ENCODE measurements at regions not wholly inside any gene's neighbourhood (a gene's known extent, or its start where the extent isn't known, plus 50 kb on each side); places are given as distances from the start of the nearest gene placed in this dataset.

DNA sequence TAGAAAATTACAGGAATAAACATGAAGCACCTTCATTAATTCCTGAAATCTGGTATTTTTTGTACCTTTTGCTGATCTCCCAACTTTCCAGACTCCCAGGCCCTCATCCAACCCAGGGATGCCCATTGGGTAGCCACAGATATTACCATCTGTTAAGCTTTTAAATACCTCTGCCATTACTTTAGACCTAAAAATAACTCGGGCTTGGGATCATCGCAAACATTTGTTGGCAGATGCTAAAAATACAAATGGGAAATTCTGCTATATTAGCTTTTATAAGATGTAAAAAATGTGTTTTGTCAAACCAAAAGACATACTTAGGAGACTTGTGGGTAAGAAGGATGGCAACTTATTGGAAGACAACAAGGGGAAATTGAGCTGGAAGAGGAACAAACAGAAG is 376.1 kb downstream of the CENPW start:
- DNase-seq (ENCODE audit: insufficient read length, low spot score) (no peak), FAIRE-seq (no peak)
- TF ChIP-seq, protein P1, sequence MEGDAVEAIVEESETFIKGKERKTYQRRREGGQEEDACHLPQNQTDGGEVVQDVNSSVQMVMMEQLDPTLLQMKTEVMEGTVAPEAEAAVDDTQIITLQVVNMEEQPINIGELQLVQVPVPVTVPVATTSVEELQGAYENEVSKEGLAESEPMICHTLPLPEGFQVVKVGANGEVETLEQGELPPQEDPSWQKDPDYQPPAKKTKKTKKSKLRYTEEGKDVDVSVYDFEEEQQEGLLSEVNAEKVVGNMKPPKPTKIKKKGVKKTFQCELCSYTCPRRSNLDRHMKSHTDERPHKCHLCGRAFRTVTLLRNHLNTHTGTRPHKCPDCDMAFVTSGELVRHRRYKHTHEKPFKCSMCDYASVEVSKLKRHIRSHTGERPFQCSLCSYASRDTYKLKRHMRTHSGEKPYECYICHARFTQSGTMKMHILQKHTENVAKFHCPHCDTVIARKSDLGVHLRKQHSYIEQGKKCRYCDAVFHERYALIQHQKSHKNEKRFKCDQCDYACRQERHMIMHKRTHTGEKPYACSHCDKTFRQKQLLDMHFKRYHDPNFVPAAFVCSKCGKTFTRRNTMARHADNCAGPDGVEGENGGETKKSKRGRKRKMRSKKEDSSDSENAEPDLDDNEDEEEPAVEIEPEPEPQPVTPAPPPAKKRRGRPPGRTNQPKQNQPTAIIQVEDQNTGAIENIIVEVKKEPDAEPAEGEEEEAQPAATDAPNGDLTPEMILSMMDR (IDR thresholded peaks at IDR 0.05; ENCODE audit: insufficient read depth, missing control alignments) = no peak

- FAIRE-seq = no peak
These were observed 377.1 kb downstream of the CENPW start for GRCh38 chr6:126716826-126717509.

GRCh38 chr6:126718600-126719327 is 378.8 kb downstream of the CENPW start:
- DNase-seq (ENCODE audit: insufficient read length, low spot score) (no peak), FAIRE-seq (no peak)
- TF ChIP-seq, protein P1 (IDR thresholded peaks at IDR 0.05; ENCODE audit: insufficient read depth, missing control alignments) = no peak

More at GRCh38 chr6:126716826-126717509, 377.1 kb downstream of the CENPW start:
- no peak for DNase-seq (ENCODE audit: insufficient read length, low spot score)
- TF ChIP-seq, protein P1 (IDR thresholded peaks at IDR 0.05; ENCODE audit: insufficient read depth, missing control alignments) = no peak

DNA sequence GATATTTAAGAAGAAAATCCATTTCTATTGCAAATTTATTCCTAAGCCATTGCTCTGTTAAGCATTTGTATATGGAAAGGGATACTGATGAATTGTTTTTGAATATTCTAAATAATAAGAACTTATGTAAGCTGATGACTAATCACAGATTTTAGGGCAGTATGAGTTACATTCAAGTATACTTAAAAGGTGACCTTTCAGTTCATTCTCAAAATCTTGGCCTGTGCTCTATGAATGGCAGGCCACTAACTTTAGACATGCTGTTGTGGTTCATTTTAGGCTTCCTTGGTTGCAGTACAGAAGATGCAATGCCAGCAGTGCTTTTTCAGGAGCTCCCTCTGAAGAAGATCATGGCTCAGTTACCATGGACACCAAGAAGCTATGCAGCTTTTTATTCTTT is 380.4 kb downstream of the CENPW start:
- FAIRE-seq = no peak
- TF ChIP-seq, protein P1 (IDR thresholded peaks at IDR 0.05; ENCODE audit: insufficient read depth, missing control alignments) = no peak
- no peak for DNase-seq (ENCODE audit: insufficient read length, low spot score)

- FAIRE-seq = no peak
- no peak for DNase-seq (ENCODE audit: insufficient read length, low spot score)
These were observed 381.8 kb downstream of the CENPW start for GRCh38 chr6:126721581-126722160.

GRCh38 chr6:126722411-126722810 is 382.5 kb downstream of the CENPW start:
- DNase-seq (ENCODE audit: insufficient read length, low spot score) = no peak
- TF ChIP-seq, protein P1 (IDR thresholded peaks at IDR 0.05; ENCODE audit: insufficient read depth, missing control alignments) = no peak
- no peak for FAIRE-seq

More at GRCh38 chr6:126721581-126722160, 381.8 kb downstream of the CENPW start:
- TF ChIP-seq, protein P1 (IDR thresholded peaks at IDR 0.05; ENCODE audit: insufficient read depth, missing control alignments) = no peak

All from D721Med (cell line).